PC-9 (cell line): ENCODE measurements at regions not wholly inside any gene's neighbourhood (a gene's known extent, or its start where the extent isn't known, plus 50 kb on each side); places are given as distances from the start of the nearest gene placed in this dataset.

Experiments used
- CTCF ChIP-seq: fragments of 200-600 bp; sonication (generic); conservative IDR thresholded peaks from 2 replicates; pipeline ENCODE4 v1.6.1; 2017; ENCODE audit warnings: mixed run types, antibody characterized with exemption, mild to moderate bottlenecking, moderate library complexity
- EZH2 ChIP-seq: fragments of 200-600 bp; sonication (generic); IDR thresholded peaks from 2 replicates; pipeline ENCODE4 v1.8.0; 2017; ENCODE audit warnings: antibody characterized with exemption, low read depth

- TF ChIP-seq CTCF (no peak), EZH2 (no peak)
Observed at GRCh38 chr3:96192966-96193550, 621.3 kb upstream of the EPHA6 start.
